Astrocyte of the spinal cord (primary cell): ENCODE measurements at regions not wholly inside any gene's neighbourhood (a gene's known extent, or its start where the extent isn't known, plus 50 kb on each side); places are given as distances from the start of the nearest gene placed in this dataset.

ENCODE experiments used
- DNase-seq: peaks from one replicate; pipeline ENCODE4 v3.0.0; 2011; ENCODE audit warnings: low read depth, low spot score
- H3K4me3 ChIP-seq: 2 replicates; pipeline ENCODE4 v1.5.1; 2011; ENCODE audit warnings: low read depth, mild to moderate bottlenecking, low read length, moderate library complexity
- CTCF ChIP-seq: IDR thresholded peaks from 2 replicates; pipeline ENCODE4 v1.5.1; 2012; ENCODE audit warnings: low read depth, mild to moderate bottlenecking, low read length, inconsistent platforms
- in situ Hi-C: cut with HindIII; loops from 2 replicates; pipeline ENCODE4 v1.10.0; 2017; ENCODE audit warnings: low sequenced_read_pairs

- in situ Hi-C loops: no loop called here
- no peak for TF ChIP-seq CTCF
- DNase-seq: no peak
- no peak overlapping the region for H3K4me3 ChIP-seq
These were observed 1637.4 kb upstream of the ACVR2A start for GRCh38 chr2:146207417-146207816.

- no peak for TF ChIP-seq CTCF
- in situ Hi-C loops: no loop called here
- DNase-seq: no peak
- no peak overlapping the region for H3K4me3 ChIP-seq
These were observed 1641.7 kb upstream of the ACVR2A start for GRCh38 chr2:146203064-146203624.

GRCh38 chr2:146193619-146194018 is 1651.2 kb upstream of the ACVR2A start:
- no peak overlapping the region for H3K4me3 ChIP-seq
- TF ChIP-seq CTCF: no peak
- in situ Hi-C loops: no loop called here
- DNase-seq: no peak

GRCh38 chr2:146189541-146189940 is 1655.3 kb upstream of the ACVR2A start:
- no peak for TF ChIP-seq CTCF
- H3K4me3 ChIP-seq: no peak overlapping the region
- no peak for DNase-seq
- in situ Hi-C loops: no loop called here

- no peak for TF ChIP-seq CTCF
- in situ Hi-C loops: no loop called here
- DNase-seq: no peak
- H3K4me3 ChIP-seq: no peak overlapping the region
These were observed 1654.0 kb upstream of the ZEB2 start for GRCh38 chr2:146173934-146174333.

GRCh38 chr2:146161256-146161882 is 1641.5 kb upstream of the ZEB2 start:
- in situ Hi-C loops: no loop called here
- no peak for TF ChIP-seq CTCF
- no peak for DNase-seq
- H3K4me3 ChIP-seq: no peak overlapping the region
